OCI-LY1 (cell line): ENCODE measurements at regions not wholly inside any gene's neighbourhood (a gene's known extent, or its start where the extent isn't known, plus 50 kb on each side); places are given as distances from the start of the nearest gene placed in this dataset.

Experiments used
- CTCF ChIP-seq: fragments of 200-600 bp; sonication (generic), shearing (Covaris generic); IDR thresholded peaks from 2 replicates; pipeline ENCODE4 v1.5.1; 2017; ENCODE audit warnings: mild to moderate bottlenecking, antibody characterized with exemption, low read length, moderate library complexity, mixed read lengths
- EZH2 ChIP-seq: fragments of 200-600 bp; sonication (generic), shearing (Covaris generic); IDR thresholded peaks from 2 replicates; pipeline ENCODE4 v1.8.0; 2017; ENCODE audit warnings: borderline replicate concordance, mixed run types, mild to moderate bottlenecking, antibody characterized with exemption, low read length, moderate library complexity, mixed read lengths

- TF ChIP-seq CTCF = no peak
- TF ChIP-seq EZH2 = no peak
These were observed 108.3 kb upstream of the FRMD4B start for GRCh38 chr3:69494185-69494584.
